Right atrium auricular region (tissue), 2 donors: ENCODE measurements at regions not wholly inside any gene's neighbourhood (a gene's known extent, or its start where the extent isn't known, plus 50 kb on each side); places are given as distances from the start of the nearest gene placed in this dataset.

ENCODE experiments used
- DNase-seq: peaks from one replicate; pipeline ENCODE4 v3.0.0-alpha.2; 2019; ENCODE audit warnings: low spot score
- H3K27ac ChIP-seq, 2 donors: fragments of 200-600 bp; sonication (generic); 1 replicate in 1 of 2; 2 replicates in 1 of 2; pipeline ENCODE4 v1.5.1; 2016 to 2019
- H3K27me3 ChIP-seq, 2 donors: fragments of 200-600 bp; sonication (generic); one replicate each; pipeline versions ENCODE4 v1.5.1 to v1.6.0; 2017 to 2019
- H3K36me3 ChIP-seq: fragments of 200-600 bp; sonication (generic); one replicate; pipeline ENCODE4 v1.5.1; 2016
- H3K4me1 ChIP-seq, 2 donors: fragments of 200-600 bp; sonication (generic); one replicate each; pipeline versions ENCODE4 v1.5.1 to v1.6.0; 2017 to 2019
- H3K4me3 ChIP-seq, 2 donors: fragments of 200-600 bp; sonication (generic); 1 replicate in 1 of 2; 2 replicates in 1 of 2; pipeline ENCODE4 v1.5.1; 2017 to 2019; ENCODE audit warnings: mild to moderate bottlenecking in 1 of 2, moderate library complexity in 1 of 2
- H3K9me3 ChIP-seq, 2 donors: fragments of 200-600 bp; sonication (generic); one replicate each; pipeline ENCODE4 v1.5.1; 2019
- CTCF ChIP-seq, 2 donors: fragments of 200-600 bp; sonication (generic); IDR thresholded peaks; one replicate each; pipeline ENCODE4 v1.5.1; 2019; ENCODE audit warnings: antibody characterized with exemption in 2 of 2

GRCh38 chr6:28765978-28766351 is 157.8 kb downstream of the TRIM27 start:
- no peak for TF ChIP-seq CTCF (IDR thresholded peaks at IDR 0.05)
- Histone ChIP-seq H3K4me1 (no peaks in the 10 kb centered on the region), H3K27me3 (peaks cover 0 to 9% of the 10 kb centered on the region in 2 donors), H3K27ac (no peak overlapping the region), H3K9me3 (peaks cover 0 to 22% of the 10 kb centered on the region in 2 donors), H3K36me3 (no peaks in the 10 kb centered on the region), H3K4me3 (no peak overlapping the region)
- no peak for DNase-seq

GRCh38 chr6:28766426-28766825 is 157.4 kb downstream of the TRIM27 start:
- Histone ChIP-seq H3K9me3 (peaks cover 0 to 22% of the 10 kb centered on the region in 2 donors), H3K27ac (no peak overlapping the region), H3K4me3 (no peak overlapping the region), H3K36me3 (no peaks in the 10 kb centered on the region), H3K27me3 (peaks cover 0 to 9% of the 10 kb centered on the region in 2 donors), H3K4me1 (no peaks in the 10 kb centered on the region)
- no peak for DNase-seq
- no peak for TF ChIP-seq CTCF (IDR thresholded peaks at IDR 0.05)

GRCh38 chr6:28767133-28767532 is 156.7 kb downstream of the TRIM27 start:
- Histone ChIP-seq H3K27me3 (peaks cover 4 to 9% of the 10 kb centered on the region in 2 donors), H3K4me3 (no peak overlapping the region), H3K27ac (no peak overlapping the region), H3K9me3 (peaks cover 0 to 22% of the 10 kb centered on the region in 2 donors), H3K36me3 (no peaks in the 10 kb centered on the region), H3K4me1 (no peaks in the 10 kb centered on the region)
- TF ChIP-seq CTCF (IDR thresholded peaks at IDR 0.05), result no peak
- no peak for DNase-seq

- Histone ChIP-seq H3K27ac (no peak overlapping the region), H3K4me1 (no peaks in the 10 kb centered on the region), H3K36me3 (no peaks in the 10 kb centered on the region), H3K9me3 (peaks cover 0 to 22% of the 10 kb centered on the region in 2 donors), H3K4me3 (no peak overlapping the region), H3K27me3 (peaks cover 4 to 9% of the 10 kb centered on the region in 2 donors)
- no peak for TF ChIP-seq CTCF (IDR thresholded peaks at IDR 0.05)
- no peak for DNase-seq
Measured at GRCh38 chr6:28767691-28768090, 156.1 kb downstream of the TRIM27 start.

- H3K27ac ChIP-seq, result no peak overlapping the region
- no peak for DNase-seq
- no peaks in the 10 kb centered on the region for H3K36me3 ChIP-seq
- H3K4me3 ChIP-seq, result no peak overlapping the region
- peaks cover 0 to 18% of the 10 kb centered on the region in 2 donors for H3K9me3 ChIP-seq
- no peak for TF ChIP-seq CTCF (IDR thresholded peaks at IDR 0.05)
- H3K27me3 ChIP-seq, result peaks cover 4 to 9% of the 10 kb centered on the region in 2 donors
- H3K4me1 ChIP-seq, result no peaks in the 10 kb centered on the region
Measured at GRCh38 chr6:28768187-28768913, 155.4 kb downstream of the TRIM27 start.
